ENCODE measurements at regions not wholly inside any gene's neighbourhood (a gene's known extent, or its start where the extent isn't known, plus 50 kb on each side); places are given as distances from the start of the nearest gene placed in this dataset.

- Mint-ChIP-seq H3K27me3 (ENCODE audit: low read depth, poor library complexity) (peaks cover 2% of the 10 kb centered on the region), H3K9me3 (no peaks in the 10 kb centered on the region), H3K4me1 (peaks cover 9% of the 10 kb centered on the region), H3K4me3 (no peak overlapping the region), H3K36me3 (ENCODE audit: low read depth) (no peaks in the 10 kb centered on the region), H3K27ac (no peak overlapping the region)
- DNase-seq = no peak
- TF ChIP-seq CTCF (IDR thresholded peaks at IDR 0.05) = no peak
Measured at GRCh38 chr10:10093021-10093420, 924.7 kb upstream of the CELF2 start.

- Mint-ChIP-seq H3K4me1 (peaks cover 9% of the 10 kb centered on the region), H3K27me3 (ENCODE audit: low read depth, poor library complexity) (peaks cover 2% of the 10 kb centered on the region), H3K27ac (no peak overlapping the region), H3K9me3 (peaks cover 6% of the 10 kb centered on the region), H3K36me3 (ENCODE audit: low read depth) (no peaks in the 10 kb centered on the region), H3K4me3 (no peak overlapping the region)
- TF ChIP-seq CTCF (IDR thresholded peaks at IDR 0.05) = no peak
- no peak for DNase-seq
Measured at GRCh38 chr10:10094691-10095090, 923.0 kb upstream of the CELF2 start.

GRCh38 chr10:10096296-10096695 lies 921.4 kb upstream of the CELF2 start:
- Mint-ChIP-seq H3K9me3 (peaks cover 11% of the 10 kb centered on the region), H3K36me3 (ENCODE audit: low read depth) (no peaks in the 10 kb centered on the region), H3K4me1 (peaks cover 9% of the 10 kb centered on the region), H3K27me3 (ENCODE audit: low read depth, poor library complexity) (peaks cover 2% of the 10 kb centered on the region), H3K27ac (no peak overlapping the region), H3K4me3 (no peak overlapping the region)
- no peak for TF ChIP-seq CTCF (IDR thresholded peaks at IDR 0.05)
- no peak for DNase-seq

GRCh38 chr10:10096898-10097297 lies 920.8 kb upstream of the CELF2 start:
- H3K27ac Mint-ChIP-seq = no peak overlapping the region
- no peak for TF ChIP-seq CTCF (IDR thresholded peaks at IDR 0.05)
- peaks cover 11% of the 10 kb centered on the region for H3K9me3 Mint-ChIP-seq
- DNase-seq = no peak
- H3K4me3 Mint-ChIP-seq = no peak overlapping the region
- H3K36me3 Mint-ChIP-seq (ENCODE audit: low read depth) = no peaks in the 10 kb centered on the region
- H3K27me3 Mint-ChIP-seq (ENCODE audit: low read depth, poor library complexity) = peaks cover 2% of the 10 kb centered on the region
- peaks cover 9% of the 10 kb centered on the region for H3K4me1 Mint-ChIP-seq

GRCh38 chr10:10101106-10101505 lies 916.6 kb upstream of the CELF2 start:
- Mint-ChIP-seq H3K4me1 (no peaks in the 10 kb centered on the region), H3K4me3 (no peak overlapping the region), H3K27ac (no peak overlapping the region), H3K27me3 (ENCODE audit: low read depth, poor library complexity) (no peaks in the 10 kb centered on the region), H3K9me3 (peaks cover 11% of the 10 kb centered on the region), H3K36me3 (ENCODE audit: low read depth) (no peaks in the 10 kb centered on the region)
- no peak for TF ChIP-seq CTCF (IDR thresholded peaks at IDR 0.05)
- no peak for DNase-seq

GRCh38 chr10:10110844-10111490 lies 906.7 kb upstream of the CELF2 start:
- Mint-ChIP-seq H3K4me3 (no peak overlapping the region), H3K27me3 (ENCODE audit: low read depth, poor library complexity) (peaks cover 7% of the 10 kb centered on the region), H3K27ac (no peak overlapping the region), H3K36me3 (ENCODE audit: low read depth) (no peaks in the 10 kb centered on the region), H3K9me3 (peaks cover 8% of the 10 kb centered on the region), H3K4me1 (no peaks in the 10 kb centered on the region)
- DNase-seq = no peak
- no peak for TF ChIP-seq CTCF (IDR thresholded peaks at IDR 0.05)

All from nephron progenitor cell (in vitro differentiated cells).